ENCODE measurements at regions not wholly inside any gene's neighbourhood (a gene's known extent, or its start where the extent isn't known, plus 50 kb on each side); places are given as distances from the start of the nearest gene placed in this dataset.

- Histone ChIP-seq H3K9me3 (ENCODE audit: control insufficient read depth, insufficient read depth, low read length) (no peaks in the 10 kb centered on the region; the same call in 1 of the 2 replicates), H3K4me1 (ENCODE audit: insufficient read depth, low read length) (no peaks in the 10 kb centered on the region), H3K9ac (ENCODE audit: low read depth, low read length) (no peak overlapping the region), H3K36me3 (ENCODE audit: insufficient read depth, low read length) (no peaks in the 10 kb centered on the region)
Measured at GRCh38 chr2:82674652-82675051, 1784.4 kb downstream of the SUCLG1 start.

GRCh38 chr2:82667491-82667890 is 1791.6 kb downstream of the SUCLG1 start:
- Histone ChIP-seq H3K9me3 (ENCODE audit: control insufficient read depth, insufficient read depth, low read length) (no peaks in the 10 kb centered on the region), H3K36me3 (ENCODE audit: insufficient read depth, low read length) (no peaks in the 10 kb centered on the region), H3K4me1 (ENCODE audit: insufficient read depth, low read length) (no peaks in the 10 kb centered on the region)

GRCh38 chr2:82665691-82666090 is 1793.4 kb downstream of the SUCLG1 start:
- Histone ChIP-seq H3K9me3 (ENCODE audit: control insufficient read depth, insufficient read depth, low read length) (no peaks in the 10 kb centered on the region), H3K36me3 (ENCODE audit: insufficient read depth, low read length) (no peaks in the 10 kb centered on the region), H3K9ac (ENCODE audit: low read depth, low read length) (no peak overlapping the region), H3K4me1 (ENCODE audit: insufficient read depth, low read length) (no peaks in the 10 kb centered on the region)

More at GRCh38 chr2:82667491-82667890, 1791.6 kb downstream of the SUCLG1 start:
- no peak overlapping the region for H3K9ac ChIP-seq (ENCODE audit: low read depth, low read length)

- Histone ChIP-seq H3K9ac (ENCODE audit: low read depth, low read length) (no peak overlapping the region), H3K4me1 (ENCODE audit: insufficient read depth, low read length) (no peaks in the 10 kb centered on the region), H3K36me3 (ENCODE audit: insufficient read depth, low read length) (no peaks in the 10 kb centered on the region), H3K9me3 (ENCODE audit: control insufficient read depth, insufficient read depth, low read length) (no peaks in the 10 kb centered on the region)
Measured at GRCh38 chr2:82657106-82657505, 1802.0 kb downstream of the SUCLG1 start.

- no peaks in the 10 kb centered on the region for H3K9me3 ChIP-seq (ENCODE audit: control insufficient read depth, insufficient read depth, low read length)
- H3K9ac ChIP-seq (ENCODE audit: low read depth, low read length): no peak overlapping the region
- H3K4me1 ChIP-seq (ENCODE audit: insufficient read depth, low read length): no peaks in the 10 kb centered on the region
- H3K36me3 ChIP-seq (ENCODE audit: insufficient read depth, low read length): no peaks in the 10 kb centered on the region
Measured at GRCh38 chr2:82656420-82656819, 1802.7 kb downstream of the SUCLG1 start.

GRCh38 chr2:82652117-82652516 is 1807.0 kb downstream of the SUCLG1 start:
- H3K9ac ChIP-seq (ENCODE audit: low read depth, low read length): no peak overlapping the region
- no peaks in the 10 kb centered on the region for H3K9me3 ChIP-seq (ENCODE audit: control insufficient read depth, insufficient read depth, low read length)
- no peaks in the 10 kb centered on the region for H3K4me1 ChIP-seq (ENCODE audit: insufficient read depth, low read length)
- no peaks in the 10 kb centered on the region for H3K36me3 ChIP-seq (ENCODE audit: insufficient read depth, low read length)

- no peaks in the 10 kb centered on the region for H3K36me3 ChIP-seq (ENCODE audit: insufficient read depth, low read length)
- H3K4me1 ChIP-seq (ENCODE audit: insufficient read depth, low read length): no peaks in the 10 kb centered on the region
- H3K9ac ChIP-seq (ENCODE audit: low read depth, low read length): no peak overlapping the region
- no peaks in the 10 kb centered on the region for H3K9me3 ChIP-seq (ENCODE audit: control insufficient read depth, insufficient read depth, low read length)
Measured at GRCh38 chr2:82650038-82650437, 1809.0 kb downstream of the SUCLG1 start.

- Histone ChIP-seq H3K36me3 (ENCODE audit: insufficient read depth, low read length) (no peaks in the 10 kb centered on the region), H3K4me1 (ENCODE audit: insufficient read depth, low read length) (no peaks in the 10 kb centered on the region), H3K9me3 (ENCODE audit: control insufficient read depth, insufficient read depth, low read length) (peaks cover 7% of the 10 kb centered on the region; the same call in 1 of the 2 replicates), H3K9ac (ENCODE audit: low read depth, low read length) (no peak overlapping the region)
Measured at GRCh38 chr2:82641598-82642180, 1817.4 kb downstream of the SUCLG1 start.

GRCh38 chr2:82636402-82637020 is 1822.6 kb downstream of the SUCLG1 start:
- peaks cover 7% of the 10 kb centered on the region; the same call in 1 of the 2 replicates for H3K9me3 ChIP-seq (ENCODE audit: control insufficient read depth, insufficient read depth, low read length)
- no peak overlapping the region for H3K9ac ChIP-seq (ENCODE audit: low read depth, low read length)
- H3K4me1 ChIP-seq (ENCODE audit: insufficient read depth, low read length): no peaks in the 10 kb centered on the region
- H3K36me3 ChIP-seq (ENCODE audit: insufficient read depth, low read length): no peaks in the 10 kb centered on the region

GRCh38 chr2:82599021-82599420 is 1860.1 kb downstream of the SUCLG1 start:
- Histone ChIP-seq H3K4me1 (ENCODE audit: insufficient read depth, low read length) (no peaks in the 10 kb centered on the region), H3K9me3 (ENCODE audit: control insufficient read depth, insufficient read depth, low read length) (no peaks in the 10 kb centered on the region), H3K36me3 (ENCODE audit: insufficient read depth, low read length) (no peaks in the 10 kb centered on the region), H3K9ac (ENCODE audit: low read depth, low read length) (no peak overlapping the region)

- H3K36me3 ChIP-seq (ENCODE audit: insufficient read depth, low read length): no peaks in the 10 kb centered on the region
- H3K4me1 ChIP-seq (ENCODE audit: insufficient read depth, low read length): no peaks in the 10 kb centered on the region
- no peaks in the 10 kb centered on the region for H3K9me3 ChIP-seq (ENCODE audit: control insufficient read depth, insufficient read depth, low read length)
- H3K9ac ChIP-seq (ENCODE audit: low read depth, low read length): no peak overlapping the region
Measured at GRCh38 chr2:82596581-82596980, 1862.5 kb downstream of the SUCLG1 start.

- Histone ChIP-seq H3K4me1 (ENCODE audit: insufficient read depth, low read length) (no peaks in the 10 kb centered on the region), H3K9ac (ENCODE audit: low read depth, low read length) (no peak overlapping the region), H3K36me3 (ENCODE audit: insufficient read depth, low read length) (no peaks in the 10 kb centered on the region), H3K9me3 (ENCODE audit: control insufficient read depth, insufficient read depth, low read length) (no peaks in the 10 kb centered on the region)
Measured at GRCh38 chr2:82591718-82592117, 1867.4 kb downstream of the SUCLG1 start.

GRCh38 chr2:82576656-82577055 is 1882.4 kb downstream of the SUCLG1 start:
- Histone ChIP-seq H3K36me3 (ENCODE audit: insufficient read depth, low read length) (no peaks in the 10 kb centered on the region), H3K4me1 (ENCODE audit: insufficient read depth, low read length) (no peaks in the 10 kb centered on the region), H3K9ac (ENCODE audit: low read depth, low read length) (no peak overlapping the region), H3K9me3 (ENCODE audit: control insufficient read depth, insufficient read depth, low read length) (no peaks in the 10 kb centered on the region)

GRCh38 chr2:82539280-82539621 is 1919.8 kb downstream of the SUCLG1 start:
- Histone ChIP-seq H3K9me3 (ENCODE audit: control insufficient read depth, insufficient read depth, low read length) (no peaks in the 10 kb centered on the region), H3K9ac (ENCODE audit: low read depth, low read length) (no peak overlapping the region), H3K4me1 (ENCODE audit: insufficient read depth, low read length) (no peaks in the 10 kb centered on the region), H3K36me3 (ENCODE audit: insufficient read depth, low read length) (no peaks in the 10 kb centered on the region)

- H3K9ac ChIP-seq (ENCODE audit: low read depth, low read length): no peak overlapping the region
- no peaks in the 10 kb centered on the region for H3K4me1 ChIP-seq (ENCODE audit: insufficient read depth, low read length)
- H3K9me3 ChIP-seq (ENCODE audit: control insufficient read depth, insufficient read depth, low read length): no peaks in the 10 kb centered on the region
- H3K36me3 ChIP-seq (ENCODE audit: insufficient read depth, low read length): no peaks in the 10 kb centered on the region
Measured at GRCh38 chr2:82538590-82539279, 1920.3 kb downstream of the SUCLG1 start.
